Hepatocyte (in vitro differentiated cells): ENCODE measurements at regions not wholly inside any gene's neighbourhood (a gene's known extent, or its start where the extent isn't known, plus 50 kb on each side); places are given as distances from the start of the nearest gene placed in this dataset.

Experiments
- CTCF ChIP-seq: fragments of 200-600 bp; sonication (generic); IDR thresholded peaks from 2 replicates; pipeline ENCODE4 v1.5.1; 2016; ENCODE audit warnings: antibody characterized with exemption, mild to moderate bottlenecking; ENCODE audit not compliant: poor library complexity
- EZH2 ChIP-seq: fragments of 200-600 bp; sonication (generic); IDR thresholded peaks from 2 replicates; pipeline ENCODE4 v1.6.1; 2016; ENCODE audit warnings: antibody characterized with exemption, mild to moderate bottlenecking, borderline replicate concordance
- EZH2phosphoT487 ChIP-seq: fragments of 200-600 bp; sonication (generic); IDR thresholded peaks from one replicate; pipeline ENCODE4 v1.6.1; 2018; ENCODE audit warnings: antibody characterized with exemption, mild to moderate bottlenecking, low read depth, moderate library complexity; ENCODE audit not compliant: unreplicated experiment, severe bottlenecking

GRCh38 chr15:79602731-79603130, 170.6 kb downstream of the MINAR1 start:
- TF ChIP-seq CTCF (no peak), EZH2 (no peak), EZH2phosphoT487 (no peak)
